NCI-H187 (cell line): ENCODE measurements at regions not wholly inside any gene's neighbourhood (a gene's known extent, or its start where the extent isn't known, plus 50 kb on each side); places are given as distances from the start of the nearest gene placed in this dataset.
"Not testable (repeated sequence)": the region's sequence is repeated elsewhere in the genome, so short reads cannot be mapped to it uniquely, and the experiment has no call there.

Experiments
- DNase-seq, 2 experiments: peaks; one replicate each; lab custom pipeline; 2025; lab: John Stamatoyannopoulos, UW

- DNase-seq = no peak
Measured at GRCh38 chr15:67920524-67921240, 80.8 kb upstream of the RNU6-1 start.

- no peak for DNase-seq
Measured at GRCh38 chr15:67922106-67922675, 82.3 kb upstream of the RNU6-1 start.

DNA sequence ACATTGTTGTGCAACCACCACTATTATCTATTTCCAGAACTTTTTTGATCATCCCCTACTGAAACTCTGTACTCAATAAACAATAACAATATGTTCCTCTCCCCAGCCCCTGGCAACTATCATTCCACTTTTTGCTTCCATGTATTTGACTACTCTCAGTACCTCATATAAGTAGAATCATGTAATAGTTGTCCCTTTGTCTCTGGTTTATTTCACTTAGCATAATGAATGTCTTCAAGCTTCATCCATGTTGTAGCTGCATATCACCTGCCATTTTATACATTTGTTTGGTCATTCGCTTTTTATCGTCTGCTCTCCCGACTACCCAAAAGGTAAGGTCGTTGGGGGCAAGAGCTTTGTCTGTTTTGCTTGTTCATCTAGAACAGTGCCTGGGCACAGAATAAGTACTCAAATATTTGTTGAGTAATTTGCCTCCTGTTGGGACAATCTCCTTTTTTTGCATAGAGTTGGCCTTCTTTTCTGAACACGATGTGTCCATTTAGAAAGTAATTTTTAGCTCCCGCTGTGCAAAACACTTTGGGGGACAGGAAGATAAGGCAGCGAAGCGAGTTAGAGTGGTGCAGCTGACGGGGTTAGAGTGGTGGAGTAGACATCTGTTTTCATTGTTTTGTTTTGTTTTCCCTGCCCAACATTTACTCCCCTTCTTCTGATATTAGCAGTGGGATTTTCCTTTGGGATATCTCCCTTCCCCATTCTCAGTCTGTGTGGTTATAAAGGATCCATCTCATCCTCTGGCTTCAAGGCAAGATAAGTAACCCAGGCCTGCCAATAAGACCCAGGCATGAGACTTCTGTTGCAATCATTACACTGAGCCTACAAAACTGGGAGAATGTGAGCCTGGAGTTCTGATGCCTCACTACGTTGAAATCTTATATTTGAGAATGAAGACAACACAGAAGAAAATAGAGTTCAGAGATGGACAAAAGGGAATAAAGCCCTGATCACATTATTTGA is 83.4 kb upstream of the RNU6-1 start:
- no peak for DNase-seq

DNA sequence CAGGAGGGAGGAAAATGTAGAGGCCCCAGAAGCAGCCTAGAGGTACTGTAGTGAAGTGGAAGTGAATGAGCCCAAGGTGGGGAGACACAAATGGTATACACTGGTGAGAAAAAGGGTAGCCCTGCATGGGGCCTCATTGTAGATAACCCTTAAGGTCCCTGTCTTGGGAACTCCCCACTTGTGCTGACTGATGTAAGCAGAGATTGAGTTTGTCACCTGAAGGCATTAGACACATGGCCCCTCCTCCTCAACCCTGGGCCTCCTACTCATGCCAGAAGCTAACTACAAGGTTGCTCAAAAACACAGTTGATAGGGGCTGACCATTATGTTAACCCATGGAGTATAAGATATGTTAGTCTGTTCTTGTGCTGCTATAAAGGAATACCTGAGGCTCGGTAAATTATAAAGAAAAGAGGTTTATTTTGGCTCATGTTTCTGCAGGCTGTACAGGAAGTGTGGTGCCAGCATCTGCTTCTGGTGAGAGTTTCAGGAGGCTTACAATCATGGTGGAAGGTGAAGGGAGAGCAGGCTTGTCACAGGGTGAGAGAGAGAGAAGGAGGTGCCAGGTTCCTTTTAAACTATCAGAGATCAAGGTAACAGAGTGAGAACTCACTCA is 84.6 kb upstream of the RNU6-1 start:
- DNase-seq = no peak

DNA sequence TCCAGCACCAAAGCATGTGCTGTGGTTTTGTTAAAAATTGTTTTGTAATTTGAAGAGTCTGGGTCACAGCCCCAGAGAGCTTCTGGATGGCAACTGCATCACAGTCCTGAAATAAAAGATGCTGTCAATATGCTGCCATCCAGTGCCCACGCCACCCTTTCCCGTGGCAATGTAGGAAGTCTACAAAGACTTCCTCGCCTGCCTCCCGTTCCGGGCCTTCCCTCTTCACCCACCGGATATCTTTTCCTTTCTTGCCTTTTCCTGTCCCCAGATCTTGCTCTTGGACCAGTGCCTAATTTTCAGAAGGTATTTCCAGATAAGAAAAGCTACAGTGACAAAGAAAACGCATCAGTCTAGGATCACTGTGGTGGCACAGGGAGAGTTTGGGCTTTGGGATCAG is 85.3 kb upstream of the RNU6-1 start:
- DNase-seq = no peak

DNA sequence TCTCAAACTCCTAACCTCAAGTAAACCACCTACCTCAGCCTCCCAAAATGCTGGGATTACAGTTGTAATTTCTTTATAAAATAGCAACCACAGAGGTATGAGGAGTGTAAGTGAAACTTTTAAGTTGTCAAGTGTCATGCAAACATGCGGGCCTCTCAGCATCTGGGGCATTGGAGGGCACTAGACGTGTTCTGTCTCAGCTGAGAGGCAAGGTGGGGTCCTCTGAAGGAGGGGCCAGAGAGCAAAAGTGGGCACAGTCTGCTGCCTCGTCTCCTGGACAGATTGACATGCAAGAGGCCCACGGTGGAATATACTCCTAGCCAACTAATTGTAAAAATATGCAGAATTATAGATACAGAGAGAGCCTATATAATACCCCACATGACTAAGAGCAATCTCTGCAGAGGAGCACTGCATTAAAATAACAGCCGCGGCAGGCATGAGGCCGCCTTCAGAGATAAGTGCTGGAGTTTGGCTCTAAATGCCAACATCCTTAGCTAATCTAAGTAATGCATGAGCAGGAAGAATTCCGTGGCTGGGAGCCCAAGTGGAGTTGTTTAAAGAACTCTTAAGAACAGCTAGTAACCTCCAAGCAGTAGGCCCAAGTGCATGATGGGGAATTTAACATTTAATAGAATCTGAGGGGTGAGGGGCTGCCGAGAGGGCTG is 87.8 kb upstream of the RNU6-1 start:
- no peak for DNase-seq

GRCh38 chr15:67928666-67929065 is 88.8 kb upstream of the RNU6-1 start:
- DNase-seq = no peak

GRCh38 chr15:67930720-67931119 is 90.9 kb upstream of the RNU6-1 start:
- no peak for DNase-seq

- DNase-seq = no peak
Measured at GRCh38 chr15:67931861-67932260, 92.0 kb upstream of the RNU6-1 start.

- not testable (repeated sequence) for DNase-seq
Measured at GRCh38 chr15:67934126-67934525, 94.3 kb upstream of the RNU6-1 start.

DNA sequence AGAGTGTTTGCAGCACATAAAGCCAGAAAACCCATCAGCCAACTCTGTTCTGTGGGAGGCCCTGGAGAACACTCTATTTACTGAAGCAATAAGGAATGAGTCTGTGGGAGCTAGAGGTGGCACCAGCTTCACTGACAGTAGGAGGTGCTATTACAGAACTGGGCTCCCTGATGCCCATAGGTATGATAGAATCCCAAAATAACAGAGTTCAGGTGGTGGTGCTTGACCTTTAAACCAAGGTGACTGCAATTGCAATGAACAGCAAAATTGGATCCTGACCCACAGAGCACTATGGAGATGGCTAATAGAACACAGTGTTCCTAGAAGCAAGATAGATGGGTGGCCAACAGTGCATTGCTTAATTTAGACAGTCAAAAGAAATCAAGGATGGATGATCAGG is 95.4 kb upstream of the RNU6-1 start:
- no peak for DNase-seq

GRCh38 chr15:67936258-67936657 is 96.4 kb upstream of the RNU6-1 start:
- DNase-seq = no peak

- DNase-seq = no peak
Measured at GRCh38 chr15:67937153-67937761, 97.4 kb upstream of the RNU6-1 start.

- DNase-seq = not testable (repeated sequence)
Measured at GRCh38 chr15:67939179-67939578, 99.3 kb upstream of the RNU6-1 start.

GRCh38 chr15:67939588-67940323 is 99.9 kb upstream of the RNU6-1 start:
- DNase-seq = not testable (repeated sequence)

- no peak for DNase-seq
Measured at GRCh38 chr15:67940324-67940719, 100.5 kb upstream of the RNU6-1 start.

DNA sequence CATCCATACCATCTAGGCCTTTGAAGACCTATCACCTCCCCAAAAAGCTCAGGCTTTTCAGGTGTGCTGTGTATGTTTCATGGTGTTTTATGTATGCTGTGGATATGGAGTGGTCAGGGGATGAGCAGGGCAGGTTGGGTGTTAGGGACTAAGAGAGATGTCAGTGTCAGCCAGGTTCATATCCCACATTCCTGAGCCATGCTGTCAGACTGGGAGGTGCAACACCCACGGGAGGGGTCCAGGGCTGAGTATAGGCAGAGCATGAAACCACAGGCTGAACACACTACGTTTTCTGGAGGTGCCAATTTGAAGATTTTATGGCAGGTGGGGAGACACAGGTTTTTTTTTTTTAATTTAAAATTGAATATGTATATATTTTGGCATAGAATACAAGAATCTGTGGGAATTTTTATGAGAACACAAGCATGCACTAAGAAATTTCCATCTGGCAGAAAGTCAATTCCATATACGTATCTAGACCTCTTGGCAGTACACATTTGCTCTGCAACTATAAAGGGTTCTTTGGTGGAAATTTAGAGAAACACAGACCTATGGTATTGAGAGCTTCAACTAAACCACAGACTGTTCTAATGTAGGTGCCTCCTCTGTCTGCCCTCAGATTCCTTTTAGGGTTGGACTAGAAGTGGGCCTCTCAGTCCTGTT is 101.9 kb upstream of the RNU6-1 start:
- no peak for DNase-seq

DNA sequence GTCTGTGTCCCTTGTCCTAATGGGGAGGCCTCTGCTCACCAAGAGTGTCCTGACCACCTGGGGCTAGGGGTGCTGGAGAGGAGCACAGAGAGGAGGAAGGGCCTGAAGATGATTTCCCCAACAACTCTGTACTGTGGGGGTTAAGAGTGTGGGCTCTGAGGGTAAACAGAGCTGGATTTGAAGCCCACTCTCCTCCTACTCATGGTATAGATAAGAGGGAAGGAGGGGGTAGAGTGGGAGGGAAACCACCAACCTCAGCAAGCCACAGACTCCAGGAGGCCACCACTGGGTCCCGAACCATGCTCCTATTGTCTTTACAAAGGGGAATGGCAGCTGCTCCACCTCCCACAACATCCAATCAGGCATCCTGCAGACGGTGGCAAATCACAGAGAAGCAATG is 103.6 kb upstream of the RNU6-1 start:
- no peak for DNase-seq

GRCh38 chr15:67944010-67944641 is 104.3 kb upstream of the RNU6-1 start:
- no peak for DNase-seq

DNA sequence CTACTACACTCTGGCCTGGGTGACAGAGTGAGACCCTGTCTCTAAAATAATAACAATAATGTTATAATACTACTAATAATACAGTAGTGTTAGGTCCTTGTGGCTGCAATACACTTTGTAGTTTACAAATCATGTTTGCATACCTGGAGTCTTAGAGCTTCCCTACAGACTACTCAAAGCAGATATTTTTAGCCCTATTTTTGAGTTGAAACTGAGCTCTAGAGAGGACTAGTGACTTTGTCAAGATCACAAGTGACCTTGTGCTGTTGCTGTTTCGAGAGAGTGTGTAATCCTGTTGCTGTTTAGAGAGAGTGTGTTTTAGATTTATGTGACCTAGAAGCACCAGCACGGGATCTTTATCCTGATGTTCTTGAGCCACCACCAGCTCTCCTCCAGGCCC is 105.3 kb upstream of the RNU6-1 start:
- DNase-seq = no peak
